GM19025 (cell line): ENCODE measurements at regions not wholly inside any gene's neighbourhood (a gene's known extent, or its start where the extent isn't known, plus 50 kb on each side); places are given as distances from the start of the nearest gene placed in this dataset.
"Not testable (repeated sequence)": the region's sequence is repeated elsewhere in the genome, so short reads cannot be mapped to it uniquely, and the experiment has no call there.

Experiments
- ATAC-seq: cut with Tn5 transposase; IDR thresholded peaks from one replicate; pipeline ENCODE4 v1.9.1; 2021; ENCODE audit warnings: mild to moderate bottlenecking, low read depth, moderate library complexity; ENCODE audit not compliant: unreplicated experiment

- ATAC-seq: no peak
These were observed 249.5 kb downstream of the PRELID2 start for GRCh38 chr5:145585443-145586148.

- ATAC-seq: no peak
These were observed 255.8 kb downstream of the PRELID2 start for GRCh38 chr5:145579301-145579700.

- no peak for ATAC-seq
These were observed 260.1 kb downstream of the PRELID2 start for GRCh38 chr5:145574889-145575573.

GRCh38 chr5:145568581-145568980, 266.6 kb downstream of the PRELID2 start:
- ATAC-seq: no peak

GRCh38 chr5:145562931-145563330, 272.2 kb downstream of the PRELID2 start:
- ATAC-seq: no peak

- no peak for ATAC-seq
These were observed 276.9 kb downstream of the PRELID2 start for GRCh38 chr5:145558288-145558687.

- no peak for ATAC-seq
These were observed 277.8 kb downstream of the PRELID2 start for GRCh38 chr5:145557345-145557744.

GRCh38 chr5:145554399-145554798, 280.7 kb downstream of the PRELID2 start:
- ATAC-seq: no peak

- no peak for ATAC-seq
These were observed 282.0 kb downstream of the PRELID2 start for GRCh38 chr5:145553177-145553576.

- no peak for ATAC-seq
These were observed 283.4 kb downstream of the PRELID2 start for GRCh38 chr5:145551714-145552113.

GRCh38 chr5:145548097-145548496, 287.0 kb downstream of the PRELID2 start:
- no peak for ATAC-seq

GRCh38 chr5:145544401-145544800, 290.7 kb downstream of the PRELID2 start:
- ATAC-seq: no peak

GRCh38 chr5:145543968-145544367, 291.2 kb downstream of the PRELID2 start:
- no peak for ATAC-seq

GRCh38 chr5:145540375-145540774, 294.8 kb downstream of the PRELID2 start:
- ATAC-seq: no peak

GRCh38 chr5:145539201-145539600, 295.9 kb downstream of the PRELID2 start:
- ATAC-seq: no peak

- no peak for ATAC-seq
These were observed 299.0 kb downstream of the PRELID2 start for GRCh38 chr5:145536133-145536532.

- no peak for ATAC-seq
These were observed 304.0 kb downstream of the PRELID2 start for GRCh38 chr5:145531038-145531734.

- no peak for ATAC-seq
These were observed 313.6 kb downstream of the PRELID2 start for GRCh38 chr5:145521523-145521922.

GRCh38 chr5:145521066-145521465, 314.1 kb downstream of the PRELID2 start:
- ATAC-seq: no peak

- no peak for ATAC-seq
These were observed 314.8 kb downstream of the PRELID2 start for GRCh38 chr5:145520335-145520734.

- ATAC-seq: not testable (repeated sequence)
These were observed 317.6 kb downstream of the PRELID2 start for GRCh38 chr5:145517588-145517987.
